ENCODE measurements at regions not wholly inside any gene's neighbourhood (a gene's known extent, or its start where the extent isn't known, plus 50 kb on each side); places are given as distances from the start of the nearest gene placed in this dataset.

DNA sequence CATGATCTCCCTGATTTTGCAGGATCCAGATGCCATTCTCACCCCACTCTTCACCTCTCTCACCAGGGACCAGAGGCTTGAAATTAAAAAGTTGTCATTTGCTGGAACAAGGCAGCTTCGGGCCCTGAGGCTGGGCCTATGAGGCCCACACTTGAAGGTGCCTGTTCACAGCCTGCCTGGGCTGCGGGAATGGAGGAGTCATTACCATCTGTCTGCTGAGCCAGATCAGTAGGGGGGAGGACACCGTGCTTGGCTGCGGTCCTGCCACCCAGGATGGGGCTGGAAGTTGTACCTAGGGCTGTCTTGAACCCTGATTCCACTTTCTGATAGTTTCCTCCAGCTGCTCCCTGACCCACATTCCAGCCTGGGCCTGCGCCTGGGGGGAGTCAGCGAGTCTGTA is 208.3 kb upstream of the N4BP1 start:
- TF ChIP-seq, protein P1, sequence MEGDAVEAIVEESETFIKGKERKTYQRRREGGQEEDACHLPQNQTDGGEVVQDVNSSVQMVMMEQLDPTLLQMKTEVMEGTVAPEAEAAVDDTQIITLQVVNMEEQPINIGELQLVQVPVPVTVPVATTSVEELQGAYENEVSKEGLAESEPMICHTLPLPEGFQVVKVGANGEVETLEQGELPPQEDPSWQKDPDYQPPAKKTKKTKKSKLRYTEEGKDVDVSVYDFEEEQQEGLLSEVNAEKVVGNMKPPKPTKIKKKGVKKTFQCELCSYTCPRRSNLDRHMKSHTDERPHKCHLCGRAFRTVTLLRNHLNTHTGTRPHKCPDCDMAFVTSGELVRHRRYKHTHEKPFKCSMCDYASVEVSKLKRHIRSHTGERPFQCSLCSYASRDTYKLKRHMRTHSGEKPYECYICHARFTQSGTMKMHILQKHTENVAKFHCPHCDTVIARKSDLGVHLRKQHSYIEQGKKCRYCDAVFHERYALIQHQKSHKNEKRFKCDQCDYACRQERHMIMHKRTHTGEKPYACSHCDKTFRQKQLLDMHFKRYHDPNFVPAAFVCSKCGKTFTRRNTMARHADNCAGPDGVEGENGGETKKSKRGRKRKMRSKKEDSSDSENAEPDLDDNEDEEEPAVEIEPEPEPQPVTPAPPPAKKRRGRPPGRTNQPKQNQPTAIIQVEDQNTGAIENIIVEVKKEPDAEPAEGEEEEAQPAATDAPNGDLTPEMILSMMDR (IDR thresholded peaks at IDR 0.05): no peak
- TF ChIP-seq POLR2A (IDR thresholded peaks at IDR 0.05; ENCODE audit: low read depth): no peak
